Chondrocyte (in vitro differentiated cells): ENCODE measurements at regions not wholly inside any gene's neighbourhood (a gene's known extent, or its start where the extent isn't known, plus 50 kb on each side); places are given as distances from the start of the nearest gene placed in this dataset.

Experiments used
- DNase-seq: peaks from one replicate; pipeline ENCODE4 v3.0.0; 2021; ENCODE audit warnings: mixed read lengths, low spot score
- H3K27ac Mint-ChIP-seq: one replicate; pipeline ENCODE4 v1.8.0; 2021; ENCODE audit warnings: mild to moderate bottlenecking, moderate library complexity, mixed read lengths; ENCODE audit not compliant: unreplicated experiment
- H3K27me3 Mint-ChIP-seq: 2 replicates; pipeline ENCODE4 v1.8.0; 2021; ENCODE audit warnings: low read depth, mixed read lengths
- H3K36me3 Mint-ChIP-seq: 2 replicates; pipeline ENCODE4 v1.8.0; 2021; ENCODE audit warnings: low read depth, mixed read lengths
- H3K4me1 Mint-ChIP-seq: 2 replicates; pipeline ENCODE4 v1.8.0; 2021; ENCODE audit warnings: low read depth, mild to moderate bottlenecking, mixed read lengths
- H3K4me3 Mint-ChIP-seq: one replicate; pipeline ENCODE4 v1.8.0; 2021; ENCODE audit warnings: mild to moderate bottlenecking, moderate library complexity, mixed read lengths; ENCODE audit not compliant: unreplicated experiment
- H3K9me3 Mint-ChIP-seq: 2 replicates; pipeline ENCODE4 v1.8.0; 2021; ENCODE audit warnings: low read depth, mixed read lengths
- CTCF ChIP-seq: fragments of 200-600 bp; sonication (generic); IDR thresholded peaks from 2 replicates; pipeline ENCODE4 v1.5.0; 2021; ENCODE audit warnings: antibody characterized with exemption, mild to moderate bottlenecking, moderate library complexity

- TF ChIP-seq CTCF: no peak
Measured at GRCh38 chr5:105794578-105794977, 1876.2 kb downstream of the EFNA5 start.

GRCh38 chr5:105789246-105789645 lies 1881.5 kb downstream of the EFNA5 start:
- no peaks in the 10 kb centered on the region for H3K4me1 Mint-ChIP-seq
- H3K4me3 Mint-ChIP-seq: no peak overlapping the region
- no peak for DNase-seq
- H3K36me3 Mint-ChIP-seq: no peaks in the 10 kb centered on the region
- no peaks in the 10 kb centered on the region for H3K27me3 Mint-ChIP-seq
- no peak for TF ChIP-seq CTCF
- no peaks in the 10 kb centered on the region for H3K9me3 Mint-ChIP-seq
- H3K27ac Mint-ChIP-seq: no peak overlapping the region

More at GRCh38 chr5:105794578-105794977, 1876.2 kb downstream of the EFNA5 start:
- no peaks in the 10 kb centered on the region for H3K27me3 Mint-ChIP-seq
- H3K9me3 Mint-ChIP-seq: peaks cover 4% of the 10 kb centered on the region
- no peak for DNase-seq
- peaks cover 1% of the 10 kb centered on the region for H3K36me3 Mint-ChIP-seq
- no peak overlapping the region for H3K27ac Mint-ChIP-seq
- no peak overlapping the region for H3K4me3 Mint-ChIP-seq
- no peaks in the 10 kb centered on the region for H3K4me1 Mint-ChIP-seq

- DNase-seq: no peak
- no peak overlapping the region for H3K27ac Mint-ChIP-seq
- no peaks in the 10 kb centered on the region for H3K9me3 Mint-ChIP-seq
- H3K36me3 Mint-ChIP-seq: no peaks in the 10 kb centered on the region
- H3K27me3 Mint-ChIP-seq: no peaks in the 10 kb centered on the region
- TF ChIP-seq CTCF: no peak
- no peak overlapping the region for H3K4me3 Mint-ChIP-seq
- peaks cover 3% of the 10 kb centered on the region for H3K4me1 Mint-ChIP-seq
Measured at GRCh38 chr5:105783811-105784210, 1886.9 kb downstream of the EFNA5 start.

GRCh38 chr5:105782501-105782900 lies 1888.2 kb downstream of the EFNA5 start:
- peaks cover 3% of the 10 kb centered on the region for H3K4me1 Mint-ChIP-seq
- no peaks in the 10 kb centered on the region for H3K27me3 Mint-ChIP-seq
- H3K27ac Mint-ChIP-seq: no peak overlapping the region
- H3K4me3 Mint-ChIP-seq: no peak overlapping the region
- H3K36me3 Mint-ChIP-seq: no peaks in the 10 kb centered on the region
- no peaks in the 10 kb centered on the region for H3K9me3 Mint-ChIP-seq
- DNase-seq: no peak
- no peak for TF ChIP-seq CTCF

- no peak overlapping the region for H3K4me3 Mint-ChIP-seq
- H3K36me3 Mint-ChIP-seq: no peaks in the 10 kb centered on the region
- no peak for DNase-seq
- H3K4me1 Mint-ChIP-seq: no peaks in the 10 kb centered on the region
- no peaks in the 10 kb centered on the region for H3K9me3 Mint-ChIP-seq
- no peaks in the 10 kb centered on the region for H3K27me3 Mint-ChIP-seq
- H3K27ac Mint-ChIP-seq: no peak overlapping the region
- no peak for TF ChIP-seq CTCF
Measured at GRCh38 chr5:105773241-105773640, 1897.5 kb downstream of the EFNA5 start.
